H1 (cell line): ENCODE measurements at regions not wholly inside any gene's neighbourhood (a gene's known extent, or its start where the extent isn't known, plus 50 kb on each side); places are given as distances from the start of the nearest gene placed in this dataset.
A peak's percentile ranks its signal among the peaks of the same experiment; 100 is the strongest.

Experiments used
- ASH2L ChIP-seq: fragments of 200-600, 300-600 bp; sonication (generic); IDR thresholded peaks from one replicate; pipeline ENCODE4 v1.7.1; 2017; ENCODE audit warnings: low read length
- BCL11A ChIP-seq, 2 experiments: IDR thresholded peaks; one replicate each; pipeline ENCODE4 v1.6.1; 2011; ENCODE audit warnings: low read depth in 2 of 2, low read length in 2 of 2, mild to moderate bottlenecking in 2 of 2
- CBX5 ChIP-seq: fragments of 300-800, 300-1000 bp; sonication (generic); IDR thresholded peaks from 2 replicates; pipeline ENCODE4 v1.7.1; 2016; ENCODE audit warnings: antibody characterized with exemption, low read length, low read depth
- CHD7 ChIP-seq: fragments of 300-600 bp; sonication (generic); IDR thresholded peaks from 2 replicates; pipeline ENCODE4 v1.7.1; 2012; ENCODE audit warnings: low read length, moderate library complexity, mild to moderate bottlenecking, inconsistent platforms; ENCODE audit not compliant: insufficient replicate concordance
- EZH2 ChIP-seq: fragments of 200-600 bp; sonication (generic); IDR thresholded peaks from 2 replicates; pipeline ENCODE4 v1.7.1; 2012; ENCODE audit warnings: low read depth, mild to moderate bottlenecking, moderate library complexity, low read length, inconsistent platforms; ENCODE audit not compliant: severe bottlenecking
- HDAC6 ChIP-seq: IDR thresholded peaks from one replicate; pipeline ENCODE4 v1.7.1; 2012; ENCODE audit warnings: low read depth, mild to moderate bottlenecking, inconsistent platforms, low read length, moderate library complexity
- MAFK ChIP-seq: IDR thresholded peaks from 2 replicates; pipeline ENCODE4 v1.6.1; 2012; ENCODE audit warnings: low read depth, mild to moderate bottlenecking, improper control_type of control experiment, low read length
- NRF1 ChIP-seq: IDR thresholded peaks from 2 replicates; pipeline ENCODE4 v1.6.1; 2011; ENCODE audit warnings: mild to moderate bottlenecking, low read depth, low read length, improper control_type of control experiment
- PHF8 ChIP-seq: fragments of 200-600 bp; sonication (generic); conservative IDR thresholded peaks from 2 replicates; pipeline ENCODE4 v1.7.1; 2012; ENCODE audit warnings: low read depth, mild to moderate bottlenecking, inconsistent platforms, low read length, moderate library complexity
- SIRT6 ChIP-seq: IDR thresholded peaks from one replicate; pipeline ENCODE4 v1.7.1; 2012; ENCODE audit warnings: low read length, inconsistent platforms
- SP1 ChIP-seq: IDR thresholded peaks from 2 replicates; pipeline ENCODE4 v1.6.1; 2011; ENCODE audit warnings: low read depth, low read length
- SRF ChIP-seq: IDR thresholded peaks from 2 replicates; pipeline ENCODE4 v1.6.1; 2011; ENCODE audit warnings: mild to moderate bottlenecking, low read depth, low read length, moderate library complexity
- TAF7 ChIP-seq: optimal IDR thresholded peaks from 2 replicates; pipeline ENCODE3; 2011; ENCODE audit warnings: low read depth, mild to moderate bottlenecking, inconsistent platforms, low read length, moderate library complexity, borderline replicate concordance
- TBP ChIP-seq: IDR thresholded peaks from 2 replicates; pipeline ENCODE4 v1.6.1; 2011; ENCODE audit warnings: low read depth, low read length, improper control_type of control experiment

- TF ChIP-seq CHD7 (no peak), TBP (no peak), CBX5 (no peak), TAF7 (peak; percentile 59), SP1 (0 out of 2 replicates have a peak, but pooled peaks have one; percentile 22), MAFK (no peak), NRF1 (no peak), HDAC6 (no peak), SIRT6 (no peak), ASH2L (no peak), SRF (no peak), EZH2 (no peak), BCL11A (IDR thresholded peaks at IDR 0.05; ENCODE audit: low read depth in 2 of 2, low read length in 2 of 2) (no peak), PHF8 (no peak)
Observed at GRCh38 chr1:187631381-187631675, 802.6 kb downstream of the PLA2G4A start (continued).
